GM18519 (cell line): ENCODE measurements at regions not wholly inside any gene's neighbourhood (a gene's known extent, or its start where the extent isn't known, plus 50 kb on each side); places are given as distances from the start of the nearest gene placed in this dataset.
"Not testable (repeated sequence)": the region's sequence is repeated elsewhere in the genome, so short reads cannot be mapped to it uniquely, and the experiment has no call there.

Experiments
- ATAC-seq: cut with Tn5 transposase; IDR thresholded peaks from one replicate; pipeline ENCODE4 v1.9.1; 2021; ENCODE audit warnings: mild to moderate bottlenecking, moderate library complexity; ENCODE audit not compliant: unreplicated experiment, low FRiP score

DNA sequence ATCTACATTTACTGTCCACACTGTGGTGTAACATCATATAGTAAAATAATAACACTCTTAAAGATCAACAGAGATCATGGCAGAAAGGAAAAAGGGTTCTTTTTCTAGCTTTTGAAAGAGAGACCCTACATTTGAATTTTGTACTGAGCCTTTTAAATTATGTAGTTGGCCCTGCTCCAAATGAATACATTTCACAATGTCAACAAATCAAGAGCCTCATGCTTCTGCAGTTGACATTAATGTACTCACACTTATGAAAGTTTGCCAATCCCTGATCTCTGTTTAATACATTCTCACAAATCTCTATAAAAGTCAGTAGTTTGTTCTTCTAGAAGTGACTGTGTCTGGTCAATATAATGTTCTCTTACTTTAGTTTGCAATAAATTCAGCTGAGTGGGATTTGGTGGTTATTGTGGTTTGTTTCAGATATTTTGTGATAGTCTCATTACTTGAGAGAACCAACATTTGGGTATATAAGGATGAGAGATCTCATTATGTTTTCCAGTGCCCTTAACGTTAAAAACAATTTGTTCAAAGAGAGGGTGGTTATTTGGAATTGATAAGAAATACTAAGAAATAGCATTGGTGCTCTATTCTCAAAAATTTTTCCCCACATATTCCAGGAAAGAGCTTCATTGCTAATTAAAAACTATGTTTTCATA is 277.8 kb upstream of the FTMT start:
- no peak for ATAC-seq

GRCh38 chr5:121581588-121581987 is 270.1 kb upstream of the FTMT start:
- no peak for ATAC-seq

GRCh38 chr5:121596882-121597281 is 254.8 kb upstream of the FTMT start:
- no peak for ATAC-seq

DNA sequence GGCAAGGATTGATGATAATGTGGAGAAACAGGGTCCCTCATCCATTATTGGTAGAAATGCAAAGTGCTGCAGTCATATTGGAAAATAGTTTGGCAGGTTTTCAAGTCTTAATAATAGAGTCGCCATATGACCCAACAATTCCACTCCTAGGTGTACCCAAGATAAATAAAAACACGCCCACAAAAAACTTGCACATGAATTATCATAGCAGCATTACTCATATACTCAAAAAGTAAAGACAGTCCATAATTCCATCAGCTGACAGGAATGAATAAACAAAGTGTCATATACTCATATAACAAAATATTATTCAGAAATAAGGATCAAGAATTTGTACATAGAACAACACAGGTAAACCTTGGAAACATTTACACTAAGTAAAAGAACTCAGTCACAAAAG is 242.9 kb upstream of the FTMT start:
- ATAC-seq, result no peak

DNA sequence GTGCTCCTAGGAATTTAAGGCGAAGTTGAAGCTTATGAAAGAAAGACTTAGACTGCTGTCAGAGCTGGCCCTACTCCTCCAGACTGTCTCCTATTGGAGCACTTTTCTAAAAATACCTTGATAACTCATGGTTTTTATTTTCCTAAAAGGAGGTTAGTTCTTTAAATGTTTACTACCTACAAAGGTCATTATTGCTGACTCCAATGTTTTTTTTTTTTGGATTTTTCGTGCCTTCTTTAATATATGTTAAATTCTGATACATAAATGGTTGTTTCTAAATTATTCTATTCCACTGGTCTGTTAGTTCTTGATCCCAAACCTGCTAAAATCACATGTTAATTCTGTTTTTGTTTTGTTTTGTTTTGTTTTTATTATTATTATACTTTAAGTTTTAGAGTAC is 227.6 kb upstream of the FTMT start:
- ATAC-seq, result no peak

DNA sequence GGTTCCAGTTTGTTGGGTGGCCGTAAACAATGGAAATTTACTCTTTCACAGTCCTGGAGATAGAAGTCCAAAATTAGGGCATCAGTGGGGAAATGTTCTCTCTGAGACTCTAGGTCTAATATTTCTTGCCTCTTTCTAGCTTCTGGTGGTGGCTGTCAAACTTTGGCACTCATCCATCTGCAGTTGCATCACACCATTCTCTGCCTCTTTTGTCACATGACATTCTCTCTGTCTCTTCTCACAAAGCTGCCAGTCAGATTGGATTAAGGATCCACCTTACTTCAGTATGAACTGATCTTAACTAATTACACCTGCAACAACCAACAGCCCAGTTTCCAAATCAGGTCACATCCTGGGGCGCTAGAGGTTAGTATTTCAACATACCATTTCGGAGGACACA is 222.9 kb upstream of the FTMT start:
- ATAC-seq, result no peak

DNA sequence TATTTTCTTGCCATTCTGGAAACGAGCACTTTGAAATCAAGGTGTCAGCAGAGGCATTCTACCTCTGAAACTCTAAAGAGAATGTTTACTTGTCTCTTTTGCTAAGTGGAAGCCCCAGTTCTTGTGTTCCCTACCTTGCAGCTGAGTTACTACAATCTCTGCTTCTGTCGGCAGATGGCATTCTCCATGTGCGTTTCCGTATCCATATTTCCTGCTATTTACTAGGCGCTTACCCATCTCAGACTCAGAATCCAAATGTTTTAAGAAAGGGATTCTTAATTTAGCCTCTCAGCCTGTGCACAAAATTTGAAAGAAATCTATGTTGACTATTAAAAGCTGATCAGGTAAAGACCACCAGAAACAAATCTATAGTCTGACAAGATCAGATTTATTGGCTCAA is 221.3 kb upstream of the FTMT start:
- ATAC-seq, result no peak

- ATAC-seq, result no peak
Measured at GRCh38 chr5:121634946-121635345, 216.7 kb upstream of the FTMT start.

- no peak for ATAC-seq
Measured at GRCh38 chr5:121638126-121638525, 213.6 kb upstream of the FTMT start.

- ATAC-seq, result no peak
Measured at GRCh38 chr5:121640298-121640697, 211.4 kb upstream of the FTMT start.

DNA sequence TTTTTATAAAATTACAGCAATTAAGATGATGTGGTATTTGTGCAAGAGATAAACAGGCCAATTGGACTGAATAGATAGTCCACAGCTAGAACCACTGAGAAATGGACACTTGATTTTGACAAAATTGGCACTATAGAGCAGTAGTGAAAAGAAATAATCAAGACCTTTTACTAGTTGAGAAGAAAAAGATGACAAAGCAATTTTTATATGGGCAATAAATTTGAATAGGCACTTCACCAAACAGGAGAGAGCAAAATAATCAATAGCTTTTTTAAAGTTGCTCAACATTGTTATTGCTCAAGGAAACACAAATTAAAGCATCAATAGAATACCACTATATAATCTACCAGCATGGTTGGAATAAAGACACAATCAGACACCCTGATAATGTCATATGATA is 193.5 kb upstream of the FTMT start:
- no peak for ATAC-seq

- no peak for ATAC-seq
Measured at GRCh38 chr5:121660142-121660541, 191.5 kb upstream of the FTMT start.

DNA sequence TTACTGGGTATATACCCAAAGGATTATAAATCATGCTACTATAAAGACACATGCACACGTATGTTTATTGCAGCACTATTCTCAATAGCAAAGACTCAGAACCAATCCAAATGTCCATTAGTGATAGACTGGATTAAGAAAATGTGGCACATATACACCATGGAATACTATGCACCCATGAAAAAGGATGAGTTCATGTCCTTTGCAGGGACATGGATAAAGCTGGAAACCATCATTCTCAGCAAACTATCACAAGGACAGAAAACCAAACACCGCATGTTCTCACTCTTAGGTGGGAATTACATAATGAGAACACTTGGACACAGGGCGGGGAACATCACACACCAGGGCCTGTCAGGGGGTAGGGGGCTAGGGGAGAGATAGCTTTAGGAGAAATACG is 186.1 kb upstream of the FTMT start:
- ATAC-seq, result not testable (repeated sequence)

DNA sequence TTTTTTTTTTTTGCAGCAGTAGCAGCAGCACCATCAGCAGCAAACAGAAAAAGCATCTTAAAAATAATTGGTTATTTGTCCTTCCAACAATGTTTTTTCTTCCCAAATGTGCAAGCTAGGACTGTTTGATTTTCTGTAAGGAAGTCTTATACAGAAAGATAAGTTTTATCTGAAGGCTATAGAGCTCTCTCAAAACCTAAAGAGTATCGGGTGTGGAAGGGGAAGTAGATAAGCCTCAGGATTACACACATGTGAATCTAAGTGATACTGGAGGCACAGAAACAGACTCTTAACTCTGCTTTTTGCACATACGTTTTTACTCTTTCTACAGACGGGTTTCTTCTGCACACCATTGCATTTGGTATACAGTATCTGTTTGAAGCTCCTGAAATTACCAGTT is 184.4 kb upstream of the FTMT start:
- no peak for ATAC-seq

GRCh38 chr5:121668635-121669034 is 183.0 kb upstream of the FTMT start:
- no peak for ATAC-seq

GRCh38 chr5:121671624-121672023 is 180.1 kb upstream of the FTMT start:
- ATAC-seq, result no peak

GRCh38 chr5:121675924-121676323 is 175.8 kb upstream of the FTMT start:
- no peak for ATAC-seq

DNA sequence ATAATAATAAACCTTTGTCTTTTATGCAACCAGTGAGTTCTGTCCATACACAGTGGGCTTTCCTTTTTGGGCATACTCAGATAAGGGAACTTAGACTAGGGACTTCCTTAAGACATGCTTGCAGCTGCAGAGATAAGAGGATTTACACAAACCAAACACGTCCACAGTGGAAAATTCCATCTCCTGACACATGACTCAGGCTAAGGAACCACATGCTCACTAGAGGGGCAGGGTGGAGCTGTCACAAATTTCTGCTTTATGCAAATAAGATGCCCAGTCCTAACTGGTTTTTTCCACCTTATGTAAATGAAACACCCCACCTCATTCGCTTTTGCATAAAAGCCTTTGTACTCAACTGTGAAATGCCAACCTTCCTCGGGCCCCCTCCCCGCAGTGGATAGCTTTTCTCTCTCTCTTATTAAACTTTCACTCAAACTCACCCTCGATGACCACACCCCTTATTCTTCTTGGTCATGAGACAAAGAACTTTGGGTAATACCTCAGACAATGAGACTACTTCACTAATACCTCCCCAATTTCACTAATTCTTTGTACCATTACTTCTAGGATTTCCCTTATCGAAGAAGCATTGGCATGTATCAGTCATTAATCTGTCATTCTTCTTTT is 170.3 kb upstream of the FTMT start:
- no peak for ATAC-seq

DNA sequence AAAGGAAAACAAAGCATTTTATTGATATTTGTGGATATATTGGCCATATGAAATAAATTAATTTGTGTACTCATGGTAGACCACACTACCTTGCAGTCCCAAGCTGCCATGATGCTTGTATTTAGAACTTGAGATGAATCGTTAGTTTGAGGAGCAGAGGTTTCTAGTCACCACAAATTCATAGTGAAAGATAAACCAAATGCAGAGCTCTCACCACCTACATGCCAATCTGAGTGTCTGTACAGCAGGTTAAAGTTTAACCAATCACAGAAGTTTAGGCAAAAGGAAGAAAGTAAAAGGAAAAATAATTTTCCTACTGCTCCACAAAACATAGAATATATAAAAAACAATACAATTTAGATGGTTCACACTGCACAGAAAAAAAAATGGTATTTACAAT is 163.6 kb upstream of the FTMT start:
- ATAC-seq, result no peak

GRCh38 chr5:121688781-121689180 is 162.9 kb upstream of the FTMT start:
- no peak for ATAC-seq

- ATAC-seq, result no peak
Measured at GRCh38 chr5:121691478-121691877, 160.2 kb upstream of the FTMT start.

DNA sequence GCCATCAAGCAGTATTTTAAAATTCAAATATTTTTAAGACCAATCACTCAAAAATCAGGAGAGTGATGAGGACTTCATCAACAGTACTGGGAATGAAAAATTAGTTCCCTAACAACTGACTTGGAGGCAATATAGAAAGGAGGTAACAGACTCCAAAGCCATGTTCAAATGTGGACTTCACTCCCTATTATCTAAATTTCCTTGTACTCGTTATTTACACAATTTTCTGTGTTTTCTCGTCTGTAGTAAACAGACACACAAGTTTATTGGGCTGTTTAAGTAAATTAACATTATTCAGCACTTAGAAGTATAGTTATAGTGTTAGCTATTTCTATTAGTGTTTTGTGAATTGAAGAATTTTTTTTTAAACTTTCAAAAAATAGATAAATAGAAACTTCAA is 159.5 kb upstream of the FTMT start:
- no peak for ATAC-seq

- no peak for ATAC-seq
Measured at GRCh38 chr5:121693864-121694263, 157.8 kb upstream of the FTMT start.
